RWPE2 (cell line): ENCODE measurements at regions not wholly inside any gene's neighbourhood (a gene's known extent, or its start where the extent isn't known, plus 50 kb on each side); places are given as distances from the start of the nearest gene placed in this dataset.

Experiments
- ATAC-seq: fragments of 200-7000 bp; cut with Tn5 transposase; 3 replicates; pipeline ENCODE4 v1.9.1; 2021; ENCODE audit warnings: low read depth
- DNase-seq: peaks from one replicate; pipeline ENCODE4 v3.0.0-alpha.2; 2020; ENCODE audit warnings: low spot score
- H3K27ac ChIP-seq: fragments of 450-650 bp; 2 replicates; pipeline ENCODE4 v1.5.1; 2017; ENCODE audit warnings: mild to moderate bottlenecking; ENCODE audit not compliant: poor library complexity, severe bottlenecking
- H3K27me3 ChIP-seq: fragments of 250-450 bp; sonication (Bioruptor Pico); 2 replicates; pipeline ENCODE4 v1.5.1; 2021; ENCODE audit warnings: mild to moderate bottlenecking, moderate library complexity; ENCODE audit not compliant: insufficient read depth, poor library complexity, severe bottlenecking
- H3K36me3 ChIP-seq: fragments of 250-450 bp; sonication (Bioruptor Pico); 2 replicates; pipeline ENCODE4 v1.5.1; 2020; ENCODE audit warnings: low read depth, mild to moderate bottlenecking, moderate library complexity
- H3K4me1 ChIP-seq: fragments of 250-450 bp; sonication (Bioruptor Pico); 2 replicates; pipeline ENCODE4 v1.5.1; 2021; ENCODE audit warnings: mild to moderate bottlenecking, moderate library complexity; ENCODE audit not compliant: insufficient read depth, poor library complexity, severe bottlenecking
- H3K4me3 ChIP-seq: fragments of 250-450 bp; sonication (Bioruptor Pico); 2 replicates; pipeline ENCODE4 v1.5.1; 2021; ENCODE audit warnings: mild to moderate bottlenecking, moderate library complexity; ENCODE audit not compliant: severe bottlenecking
- H3K9me3 ChIP-seq: fragments of 250-450 bp; sonication (Bioruptor Pico); 2 replicates; pipeline ENCODE4 v1.5.1; 2021; ENCODE audit warnings: mild to moderate bottlenecking, moderate library complexity; ENCODE audit not compliant: severe bottlenecking
- TF ChIP-seq, protein P1 (sequence below): fragments of 450-650 bp; IDR thresholded peaks from one replicate; pipeline ENCODE4 v1.5.1; 2017; ENCODE audit warnings: mild to moderate bottlenecking, moderate library complexity; ENCODE audit not compliant: poor library complexity, severe bottlenecking

DNA sequence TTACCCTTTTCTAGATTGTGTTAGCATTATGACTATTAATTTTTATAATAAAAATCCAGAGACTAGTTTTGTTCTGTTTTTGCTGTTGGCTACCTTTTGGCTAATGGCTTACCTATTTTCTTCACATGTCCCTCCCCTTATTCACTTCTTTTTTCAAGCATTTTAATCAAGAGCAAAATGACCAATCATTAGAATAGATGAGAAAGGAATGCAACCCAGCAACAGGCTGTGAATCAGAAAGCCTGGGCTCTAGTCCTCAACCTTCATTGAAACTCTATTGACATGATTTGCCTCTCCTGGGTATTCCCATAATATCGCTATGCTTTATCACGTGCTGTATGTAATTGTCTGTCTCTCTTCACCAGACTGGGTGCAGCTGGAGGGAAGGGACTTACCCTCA is 370.1 kb downstream of the IRS1 start:
- Histone ChIP-seq H3K4me3 (no peak overlapping the region), H3K36me3 (no peaks in the 10 kb centered on the region), H3K9me3 (no peaks in the 10 kb centered on the region), H3K27me3 (no peaks in the 10 kb centered on the region), H3K27ac (peak overlapping the region; percentile 98), H3K4me1 (peaks cover 64% of the 10 kb centered on the region)
- DNase-seq: no peak
- ATAC-seq: no peak
- TF ChIP-seq, protein P1, sequence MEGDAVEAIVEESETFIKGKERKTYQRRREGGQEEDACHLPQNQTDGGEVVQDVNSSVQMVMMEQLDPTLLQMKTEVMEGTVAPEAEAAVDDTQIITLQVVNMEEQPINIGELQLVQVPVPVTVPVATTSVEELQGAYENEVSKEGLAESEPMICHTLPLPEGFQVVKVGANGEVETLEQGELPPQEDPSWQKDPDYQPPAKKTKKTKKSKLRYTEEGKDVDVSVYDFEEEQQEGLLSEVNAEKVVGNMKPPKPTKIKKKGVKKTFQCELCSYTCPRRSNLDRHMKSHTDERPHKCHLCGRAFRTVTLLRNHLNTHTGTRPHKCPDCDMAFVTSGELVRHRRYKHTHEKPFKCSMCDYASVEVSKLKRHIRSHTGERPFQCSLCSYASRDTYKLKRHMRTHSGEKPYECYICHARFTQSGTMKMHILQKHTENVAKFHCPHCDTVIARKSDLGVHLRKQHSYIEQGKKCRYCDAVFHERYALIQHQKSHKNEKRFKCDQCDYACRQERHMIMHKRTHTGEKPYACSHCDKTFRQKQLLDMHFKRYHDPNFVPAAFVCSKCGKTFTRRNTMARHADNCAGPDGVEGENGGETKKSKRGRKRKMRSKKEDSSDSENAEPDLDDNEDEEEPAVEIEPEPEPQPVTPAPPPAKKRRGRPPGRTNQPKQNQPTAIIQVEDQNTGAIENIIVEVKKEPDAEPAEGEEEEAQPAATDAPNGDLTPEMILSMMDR: no peak

DNA sequence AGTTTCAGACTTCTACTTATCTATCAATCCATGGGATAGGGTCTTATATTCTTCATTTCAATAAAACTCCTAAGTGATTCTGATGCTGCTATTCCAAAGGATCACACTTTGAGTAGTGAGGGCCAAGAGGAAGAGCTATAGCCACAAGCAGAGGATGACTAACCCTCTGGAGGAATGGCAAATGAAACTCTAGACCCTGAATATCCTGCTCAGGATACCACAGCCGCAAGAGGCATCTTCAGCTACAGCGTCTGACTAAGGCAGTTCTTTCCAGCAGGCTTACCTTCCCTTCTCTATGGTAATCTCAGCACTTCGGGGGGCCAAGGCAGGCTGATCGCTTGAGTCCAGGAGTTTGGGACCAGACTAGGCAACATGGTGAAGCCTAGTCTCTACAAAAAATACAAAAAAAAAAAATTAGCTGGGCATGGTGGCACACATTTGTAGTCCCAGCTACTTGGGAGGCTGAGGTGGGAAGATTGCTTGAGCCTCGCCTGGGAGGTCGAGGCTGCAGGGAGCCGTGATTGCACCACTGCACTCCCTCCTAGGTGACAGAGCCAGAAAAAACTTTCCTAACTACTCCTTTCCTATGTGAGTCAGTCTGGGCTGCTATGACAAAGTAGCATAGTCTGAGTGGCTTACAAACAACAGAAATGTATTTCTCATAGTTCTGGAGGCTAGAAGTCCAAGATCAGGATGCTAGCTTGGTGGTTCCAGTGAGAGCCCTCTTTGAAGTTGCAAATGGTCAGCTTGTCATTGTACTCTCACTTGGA is 371.9 kb downstream of the IRS1 start:
- TF ChIP-seq, protein P1: no peak
- H3K4me1 ChIP-seq: peaks cover 69% of the 10 kb centered on the region
- peak overlapping the region; percentile 98 for H3K27ac ChIP-seq
- no peaks in the 10 kb centered on the region for H3K36me3 ChIP-seq
- ATAC-seq (peak; percentile 80), DNase-seq (peak; percentile 66)
- no peaks in the 10 kb centered on the region for H3K27me3 ChIP-seq
- no peaks in the 10 kb centered on the region for H3K9me3 ChIP-seq
- H3K4me3 ChIP-seq: no peak overlapping the region

DNA sequence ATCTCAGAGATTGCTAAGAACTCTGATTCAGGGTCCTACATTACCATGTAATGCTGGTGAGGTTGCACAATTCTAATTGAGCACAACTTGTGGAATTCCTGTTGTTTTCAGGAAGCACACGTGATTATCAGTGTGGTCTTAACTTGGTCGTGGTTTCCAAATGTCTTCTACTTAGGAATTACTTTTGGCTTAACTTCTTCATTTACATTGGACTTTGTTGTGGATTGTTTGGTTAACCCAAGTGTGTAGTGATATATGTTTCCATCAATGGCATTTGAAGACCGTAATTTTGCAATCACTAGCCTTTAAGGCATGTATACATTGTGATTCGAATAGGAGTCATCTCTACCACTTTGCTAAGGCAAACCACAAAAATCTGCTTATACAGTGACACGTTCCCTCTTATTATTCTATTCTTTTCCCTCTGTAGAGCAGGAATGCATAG is 373.3 kb downstream of the IRS1 start:
- Histone ChIP-seq H3K4me3 (no peak overlapping the region), H3K27ac (peak overlapping the region; percentile 98), H3K4me1 (peaks cover 61% of the 10 kb centered on the region), H3K36me3 (no peaks in the 10 kb centered on the region), H3K27me3 (no peaks in the 10 kb centered on the region), H3K9me3 (no peaks in the 10 kb centered on the region)
- DNase-seq: no peak
- peak; percentile 75 for ATAC-seq
- TF ChIP-seq, protein P1: no peak

DNA sequence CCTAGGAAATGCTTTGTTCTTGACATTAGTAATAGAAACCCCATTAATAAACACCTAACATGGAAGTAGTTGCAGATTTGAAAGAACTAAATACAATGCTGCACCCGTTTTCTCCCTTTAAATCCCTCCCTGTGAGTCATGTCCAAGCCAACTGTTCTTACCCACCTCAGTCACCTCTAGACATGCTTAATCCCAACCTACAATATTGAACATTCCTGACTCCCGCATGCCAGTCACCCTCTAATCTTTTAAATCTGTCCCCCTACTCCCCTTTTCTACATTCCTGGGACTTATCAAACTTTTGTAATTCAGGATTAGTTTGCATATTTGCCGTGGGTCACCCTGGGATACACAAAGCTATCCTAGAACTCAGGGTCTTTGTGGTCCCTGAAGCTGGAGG is 374.6 kb downstream of the IRS1 start:
- Histone ChIP-seq H3K4me3 (no peak overlapping the region), H3K4me1 (peaks cover 53% of the 10 kb centered on the region), H3K9me3 (no peaks in the 10 kb centered on the region), H3K27me3 (no peaks in the 10 kb centered on the region), H3K27ac (peak overlapping the region; percentile 98), H3K36me3 (no peaks in the 10 kb centered on the region)
- DNase-seq: no peak
- TF ChIP-seq, protein P1: no peak
- no peak for ATAC-seq

DNA sequence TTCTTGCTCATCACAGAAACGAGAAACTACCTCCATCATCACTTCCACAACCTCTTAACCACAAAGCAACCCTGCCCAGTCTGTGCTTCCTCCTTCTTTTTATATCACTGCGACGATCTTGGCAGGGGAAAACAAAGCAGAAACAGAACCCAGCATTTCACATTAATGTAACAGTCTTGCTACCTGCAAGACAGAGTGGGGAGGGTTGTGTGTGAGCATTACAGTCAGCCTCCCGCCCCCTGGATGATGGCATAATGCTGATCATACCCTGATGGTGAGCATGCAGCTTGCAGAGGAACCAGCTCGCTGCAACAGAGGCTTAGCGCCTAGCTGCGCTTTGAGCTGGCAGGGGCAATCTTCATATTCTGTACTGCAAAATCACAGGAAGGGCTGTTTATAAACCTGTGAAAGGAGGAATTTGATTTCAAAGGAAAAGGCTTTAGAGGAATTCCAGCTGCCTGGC is 376.1 kb downstream of the IRS1 start:
- DNase-seq: no peak
- Histone ChIP-seq H3K4me1 (peaks cover 41% of the 10 kb centered on the region), H3K27me3 (no peaks in the 10 kb centered on the region), H3K36me3 (no peaks in the 10 kb centered on the region), H3K27ac (peak overlapping the region; percentile 98), H3K4me3 (no peak overlapping the region), H3K9me3 (no peaks in the 10 kb centered on the region)
- TF ChIP-seq, protein P1: no peak
- no peak for ATAC-seq
